ENCODE measurements at regions not wholly inside any gene's neighbourhood (a gene's known extent, or its start where the extent isn't known, plus 50 kb on each side); places are given as distances from the start of the nearest gene placed in this dataset.

DNA sequence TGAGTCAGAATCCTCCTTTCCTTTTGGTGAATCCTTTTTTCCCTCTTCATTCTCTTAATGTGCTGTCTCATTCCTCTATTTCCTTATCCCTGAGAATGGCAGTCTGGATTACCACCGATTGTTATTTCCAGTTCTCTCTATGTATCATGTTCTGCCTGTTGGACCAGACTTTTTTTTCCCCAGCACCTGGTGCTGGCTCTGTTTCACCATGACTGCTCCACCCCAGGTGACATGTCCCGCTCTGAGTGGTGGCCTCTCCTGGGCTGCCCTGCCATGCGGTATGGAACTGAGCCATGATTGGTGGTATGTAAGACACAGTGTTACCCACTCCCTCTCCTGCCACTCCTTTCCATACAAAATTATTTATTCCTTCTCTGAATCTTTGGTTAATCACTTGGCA is 399.9 kb downstream of the GATA3 start:
- TF ChIP-seq, protein P1, sequence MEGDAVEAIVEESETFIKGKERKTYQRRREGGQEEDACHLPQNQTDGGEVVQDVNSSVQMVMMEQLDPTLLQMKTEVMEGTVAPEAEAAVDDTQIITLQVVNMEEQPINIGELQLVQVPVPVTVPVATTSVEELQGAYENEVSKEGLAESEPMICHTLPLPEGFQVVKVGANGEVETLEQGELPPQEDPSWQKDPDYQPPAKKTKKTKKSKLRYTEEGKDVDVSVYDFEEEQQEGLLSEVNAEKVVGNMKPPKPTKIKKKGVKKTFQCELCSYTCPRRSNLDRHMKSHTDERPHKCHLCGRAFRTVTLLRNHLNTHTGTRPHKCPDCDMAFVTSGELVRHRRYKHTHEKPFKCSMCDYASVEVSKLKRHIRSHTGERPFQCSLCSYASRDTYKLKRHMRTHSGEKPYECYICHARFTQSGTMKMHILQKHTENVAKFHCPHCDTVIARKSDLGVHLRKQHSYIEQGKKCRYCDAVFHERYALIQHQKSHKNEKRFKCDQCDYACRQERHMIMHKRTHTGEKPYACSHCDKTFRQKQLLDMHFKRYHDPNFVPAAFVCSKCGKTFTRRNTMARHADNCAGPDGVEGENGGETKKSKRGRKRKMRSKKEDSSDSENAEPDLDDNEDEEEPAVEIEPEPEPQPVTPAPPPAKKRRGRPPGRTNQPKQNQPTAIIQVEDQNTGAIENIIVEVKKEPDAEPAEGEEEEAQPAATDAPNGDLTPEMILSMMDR (IDR thresholded peaks at IDR 0.05): no peak
- TF ChIP-seq POLR2AphosphoS5 (IDR thresholded peaks at IDR 0.05) (no peak), POLR2A (IDR thresholded peaks at IDR 0.05) (no peak)
